PC-3 (cell line): ENCODE measurements at regions not wholly inside any gene's neighbourhood (a gene's known extent, or its start where the extent isn't known, plus 50 kb on each side); places are given as distances from the start of the nearest gene placed in this dataset.

Source experiments
- EZH2phosphoT487 ChIP-seq: fragments of 300-600 bp; sonication (generic); IDR thresholded peaks from 2 replicates; pipeline ENCODE4 v1.6.1; 2018; ENCODE audit warnings: mild to moderate bottlenecking, antibody characterized with exemption, low read length, borderline replicate concordance
- TF ChIP-seq, protein P1 (sequence below): fragments of 300-600 bp; sonication (generic); conservative IDR thresholded peaks from 2 replicates; pipeline ENCODE4 v1.5.1; 2017; ENCODE audit warnings: antibody characterized with exemption, low read depth, mild to moderate bottlenecking, low read length

DNA sequence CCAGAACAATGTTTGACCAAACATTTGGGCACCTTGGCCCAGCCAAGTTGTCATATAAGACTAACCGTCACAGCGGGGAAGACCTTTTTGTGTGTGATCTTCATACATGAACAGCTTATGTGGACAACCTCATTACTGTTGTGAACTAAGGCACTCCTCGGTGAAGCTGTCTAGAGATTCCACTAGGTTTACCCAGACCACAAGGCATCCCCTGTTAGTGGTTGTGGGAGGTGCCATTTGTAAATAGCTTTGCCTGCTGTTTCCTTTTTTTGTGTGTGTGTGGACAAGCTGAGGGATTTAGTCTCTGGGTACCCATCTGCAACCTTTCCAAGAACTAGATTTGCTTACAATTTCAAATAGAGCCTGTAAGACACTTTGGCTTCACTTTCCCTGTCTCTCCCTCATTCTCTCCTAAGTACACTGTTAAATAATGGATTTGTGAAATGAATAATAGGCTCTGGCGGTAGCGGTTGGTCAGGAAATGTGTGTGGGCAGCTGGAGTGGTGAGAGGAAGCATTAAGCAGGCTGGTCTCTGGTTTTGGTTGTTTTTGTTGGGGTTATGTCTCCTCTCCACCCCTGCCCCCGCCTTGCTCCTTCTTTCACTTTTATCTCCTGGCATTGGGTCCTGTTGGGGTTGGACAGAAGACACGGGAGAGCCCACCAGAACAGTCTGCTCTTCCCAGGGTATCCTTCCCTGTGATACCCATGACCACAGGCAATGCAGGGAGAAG, 727.6 kb downstream of the VRK1 start:
- TF ChIP-seq, protein P1, sequence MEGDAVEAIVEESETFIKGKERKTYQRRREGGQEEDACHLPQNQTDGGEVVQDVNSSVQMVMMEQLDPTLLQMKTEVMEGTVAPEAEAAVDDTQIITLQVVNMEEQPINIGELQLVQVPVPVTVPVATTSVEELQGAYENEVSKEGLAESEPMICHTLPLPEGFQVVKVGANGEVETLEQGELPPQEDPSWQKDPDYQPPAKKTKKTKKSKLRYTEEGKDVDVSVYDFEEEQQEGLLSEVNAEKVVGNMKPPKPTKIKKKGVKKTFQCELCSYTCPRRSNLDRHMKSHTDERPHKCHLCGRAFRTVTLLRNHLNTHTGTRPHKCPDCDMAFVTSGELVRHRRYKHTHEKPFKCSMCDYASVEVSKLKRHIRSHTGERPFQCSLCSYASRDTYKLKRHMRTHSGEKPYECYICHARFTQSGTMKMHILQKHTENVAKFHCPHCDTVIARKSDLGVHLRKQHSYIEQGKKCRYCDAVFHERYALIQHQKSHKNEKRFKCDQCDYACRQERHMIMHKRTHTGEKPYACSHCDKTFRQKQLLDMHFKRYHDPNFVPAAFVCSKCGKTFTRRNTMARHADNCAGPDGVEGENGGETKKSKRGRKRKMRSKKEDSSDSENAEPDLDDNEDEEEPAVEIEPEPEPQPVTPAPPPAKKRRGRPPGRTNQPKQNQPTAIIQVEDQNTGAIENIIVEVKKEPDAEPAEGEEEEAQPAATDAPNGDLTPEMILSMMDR = no peak
- no peak for TF ChIP-seq EZH2phosphoT487
